ENCODE measurements at regions not wholly inside any gene's neighbourhood (a gene's known extent, or its start where the extent isn't known, plus 50 kb on each side); places are given as distances from the start of the nearest gene placed in this dataset.
A peak's percentile ranks its signal among the peaks of the same experiment; 100 is the strongest.

GRCh38 chr6:137706083-137706750, 160.8 kb upstream of the TNFAIP3 start:
- no peaks in the 10 kb centered on the region for H3K36me3 ChIP-seq (ENCODE audit: insufficient read depth, low read length)
- no peak overlapping the region for H3K27ac ChIP-seq (ENCODE audit: low read depth, low read length, poor library complexity, severe bottlenecking)
- no peaks in the 10 kb centered on the region for H3K9me3 ChIP-seq (ENCODE audit: low read length)
- H3K9ac ChIP-seq (ENCODE audit: low read length) = no peak overlapping the region
- no peaks in the 10 kb centered on the region for H3F3A ChIP-seq (ENCODE audit: insufficient read depth, low read length)
- no peaks in the 10 kb centered on the region for H4K20me1 ChIP-seq (ENCODE audit: insufficient read depth, low read length)
- no peaks in the 10 kb centered on the region for H3K79me2 ChIP-seq (ENCODE audit: insufficient read depth, low read length)
- H2AFZ ChIP-seq (ENCODE audit: low read length) = no peak overlapping the region
- H3K4me3 ChIP-seq (ENCODE audit: low read depth, low read length, poor library complexity, severe bottlenecking) = no peak overlapping the region
- TF ChIP-seq, protein P1, sequence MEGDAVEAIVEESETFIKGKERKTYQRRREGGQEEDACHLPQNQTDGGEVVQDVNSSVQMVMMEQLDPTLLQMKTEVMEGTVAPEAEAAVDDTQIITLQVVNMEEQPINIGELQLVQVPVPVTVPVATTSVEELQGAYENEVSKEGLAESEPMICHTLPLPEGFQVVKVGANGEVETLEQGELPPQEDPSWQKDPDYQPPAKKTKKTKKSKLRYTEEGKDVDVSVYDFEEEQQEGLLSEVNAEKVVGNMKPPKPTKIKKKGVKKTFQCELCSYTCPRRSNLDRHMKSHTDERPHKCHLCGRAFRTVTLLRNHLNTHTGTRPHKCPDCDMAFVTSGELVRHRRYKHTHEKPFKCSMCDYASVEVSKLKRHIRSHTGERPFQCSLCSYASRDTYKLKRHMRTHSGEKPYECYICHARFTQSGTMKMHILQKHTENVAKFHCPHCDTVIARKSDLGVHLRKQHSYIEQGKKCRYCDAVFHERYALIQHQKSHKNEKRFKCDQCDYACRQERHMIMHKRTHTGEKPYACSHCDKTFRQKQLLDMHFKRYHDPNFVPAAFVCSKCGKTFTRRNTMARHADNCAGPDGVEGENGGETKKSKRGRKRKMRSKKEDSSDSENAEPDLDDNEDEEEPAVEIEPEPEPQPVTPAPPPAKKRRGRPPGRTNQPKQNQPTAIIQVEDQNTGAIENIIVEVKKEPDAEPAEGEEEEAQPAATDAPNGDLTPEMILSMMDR (IDR thresholded peaks at IDR 0.05; ENCODE audit: low read length) = no peak
- TF ChIP-seq EZH2 (IDR thresholded peaks at IDR 0.05; ENCODE audit: borderline replicate concordance, low read length) = no peak
- no peak overlapping the region for H3K4me2 ChIP-seq (ENCODE audit: low read length)
- no peaks in the 10 kb centered on the region for H3K9me2 ChIP-seq (ENCODE audit: low read depth, low read length)
- no peaks in the 10 kb centered on the region for H3K27me3 ChIP-seq (ENCODE audit: insufficient read depth, low read length)
- H3K4me1 ChIP-seq (ENCODE audit: insufficient read depth, low read length, severe bottlenecking) = no peaks in the 10 kb centered on the region

- H3K9me2 ChIP-seq (ENCODE audit: low read depth, low read length) = no peaks in the 10 kb centered on the region
- H2AFZ ChIP-seq (ENCODE audit: low read length) = no peak overlapping the region
- H3K79me2 ChIP-seq (ENCODE audit: insufficient read depth, low read length) = no peaks in the 10 kb centered on the region
- no peak overlapping the region for H3K27ac ChIP-seq (ENCODE audit: low read depth, low read length, poor library complexity, severe bottlenecking)
- H3K4me3 ChIP-seq (ENCODE audit: low read depth, low read length, poor library complexity, severe bottlenecking) = no peak overlapping the region
- no peaks in the 10 kb centered on the region for H4K20me1 ChIP-seq (ENCODE audit: insufficient read depth, low read length)
- H3K9ac ChIP-seq (ENCODE audit: low read length) = no peak overlapping the region
- TF ChIP-seq EZH2 (IDR thresholded peaks at IDR 0.05; ENCODE audit: borderline replicate concordance, low read length) = no peak
- TF ChIP-seq, protein P1 (IDR thresholded peaks at IDR 0.05; ENCODE audit: low read length) = no peak
- H3K4me2 ChIP-seq (ENCODE audit: low read length) = no peak overlapping the region
- H3K36me3 ChIP-seq (ENCODE audit: insufficient read depth, low read length) = no peaks in the 10 kb centered on the region
- H3K4me1 ChIP-seq (ENCODE audit: insufficient read depth, low read length, severe bottlenecking) = no peaks in the 10 kb centered on the region
- no peaks in the 10 kb centered on the region for H3K27me3 ChIP-seq (ENCODE audit: insufficient read depth, low read length)
- no peaks in the 10 kb centered on the region for H3K9me3 ChIP-seq (ENCODE audit: low read length)
- H3F3A ChIP-seq (ENCODE audit: insufficient read depth, low read length) = no peaks in the 10 kb centered on the region
Measured at GRCh38 chr6:137707038-137707589, 159.9 kb upstream of the TNFAIP3 start.

DNA sequence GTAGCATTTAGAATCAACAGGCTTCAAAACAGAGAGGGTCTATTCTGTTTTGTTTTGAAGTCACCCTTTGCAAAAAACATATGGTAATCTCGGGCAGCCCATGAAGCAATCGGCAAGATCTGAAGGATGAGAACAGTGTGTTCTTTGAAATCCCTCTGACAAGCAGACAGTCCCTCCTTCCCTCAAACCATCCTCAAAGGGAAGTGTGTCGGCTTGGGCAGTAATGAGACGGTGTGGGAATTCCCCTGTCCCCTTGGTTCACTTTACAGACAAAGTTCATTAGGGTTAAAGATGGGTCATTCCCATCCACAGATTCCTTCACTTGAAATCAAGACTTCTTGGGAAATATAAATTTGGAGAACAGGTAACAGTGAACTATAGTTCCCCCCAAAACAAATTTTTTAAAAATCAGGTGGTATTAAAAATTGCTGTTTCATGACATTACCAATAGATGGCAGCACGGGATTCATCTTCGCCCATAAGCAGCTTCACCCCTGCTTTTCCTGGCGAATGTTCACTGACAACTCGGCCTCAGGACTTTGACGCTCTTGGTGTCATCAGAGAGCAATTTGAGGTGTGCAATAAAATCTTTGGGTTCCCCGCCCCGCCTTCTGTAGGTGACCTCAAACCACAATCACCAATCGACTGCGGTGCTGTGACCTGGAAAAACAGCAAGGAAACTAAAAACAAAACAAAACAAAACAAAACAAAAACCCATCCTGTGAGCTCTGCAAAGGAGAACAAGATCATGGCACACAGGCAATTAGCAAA, 159.3 kb upstream of the TNFAIP3 start:
- no peak overlapping the region for H3K4me2 ChIP-seq (ENCODE audit: low read length)
- H3K9me2 ChIP-seq (ENCODE audit: low read depth, low read length) = no peaks in the 10 kb centered on the region
- H2AFZ ChIP-seq (ENCODE audit: low read length) = no peak overlapping the region
- H4K20me1 ChIP-seq (ENCODE audit: insufficient read depth, low read length) = no peaks in the 10 kb centered on the region
- H3K79me2 ChIP-seq (ENCODE audit: insufficient read depth, low read length) = no peaks in the 10 kb centered on the region
- no peak overlapping the region for H3K9ac ChIP-seq (ENCODE audit: low read length)
- H3K27me3 ChIP-seq (ENCODE audit: insufficient read depth, low read length) = no peaks in the 10 kb centered on the region
- TF ChIP-seq, protein P1 (IDR thresholded peaks at IDR 0.05; ENCODE audit: low read length) = peak; percentile 77
- no peak for TF ChIP-seq EZH2 (IDR thresholded peaks at IDR 0.05; ENCODE audit: borderline replicate concordance, low read length)
- H3K4me3 ChIP-seq (ENCODE audit: low read depth, low read length, poor library complexity, severe bottlenecking) = no peak overlapping the region
- H3K4me1 ChIP-seq (ENCODE audit: insufficient read depth, low read length, severe bottlenecking) = no peaks in the 10 kb centered on the region
- no peaks in the 10 kb centered on the region for H3K36me3 ChIP-seq (ENCODE audit: insufficient read depth, low read length)
- no peak overlapping the region for H3K27ac ChIP-seq (ENCODE audit: low read depth, low read length, poor library complexity, severe bottlenecking)
- H3F3A ChIP-seq (ENCODE audit: insufficient read depth, low read length) = no peaks in the 10 kb centered on the region
- H3K9me3 ChIP-seq (ENCODE audit: low read length) = no peaks in the 10 kb centered on the region

Data from OCI-LY1 (cell line).